ENCODE measurements at regions not wholly inside any gene's neighbourhood (a gene's known extent, or its start where the extent isn't known, plus 50 kb on each side); places are given as distances from the start of the nearest gene placed in this dataset.
A peak's percentile ranks its signal among the peaks of the same experiment; 100 is the strongest.

- TF ChIP-seq CTCF (IDR thresholded peaks at IDR 0.05 in 8 of 11, conservative IDR thresholded peaks at IDR 0.05 in 3 of 11) (no peak), POLR2AphosphoS5 (IDR thresholded peaks at IDR 0.05) (peak in 2 of 3 donors; percentile 29 to 53), POLR2A (IDR thresholded peaks at IDR 0.05) (no peak)
Measured at GRCh38 chr3:193894121-193894863, 241.7 kb upstream of the HES1 start.
